RWPE2 (cell line): ENCODE measurements at regions not wholly inside any gene's neighbourhood (a gene's known extent, or its start where the extent isn't known, plus 50 kb on each side); places are given as distances from the start of the nearest gene placed in this dataset.

Experiments
- ATAC-seq: fragments of 200-7000 bp; cut with Tn5 transposase; 3 replicates; pipeline ENCODE4 v1.9.1; 2021; ENCODE audit warnings: low read depth
- DNase-seq: peaks from one replicate; pipeline ENCODE4 v3.0.0-alpha.2; 2020; ENCODE audit warnings: low spot score
- H3K27ac ChIP-seq: fragments of 450-650 bp; 2 replicates; pipeline ENCODE4 v1.5.1; 2017; ENCODE audit warnings: mild to moderate bottlenecking; ENCODE audit not compliant: poor library complexity, severe bottlenecking
- H3K27me3 ChIP-seq: fragments of 250-450 bp; sonication (Bioruptor Pico); 2 replicates; pipeline ENCODE4 v1.5.1; 2021; ENCODE audit warnings: mild to moderate bottlenecking, moderate library complexity; ENCODE audit not compliant: insufficient read depth, poor library complexity, severe bottlenecking
- H3K36me3 ChIP-seq: fragments of 250-450 bp; sonication (Bioruptor Pico); 2 replicates; pipeline ENCODE4 v1.5.1; 2020; ENCODE audit warnings: low read depth, mild to moderate bottlenecking, moderate library complexity
- H3K4me1 ChIP-seq: fragments of 250-450 bp; sonication (Bioruptor Pico); 2 replicates; pipeline ENCODE4 v1.5.1; 2021; ENCODE audit warnings: mild to moderate bottlenecking, moderate library complexity; ENCODE audit not compliant: insufficient read depth, poor library complexity, severe bottlenecking
- H3K4me3 ChIP-seq: fragments of 250-450 bp; sonication (Bioruptor Pico); 2 replicates; pipeline ENCODE4 v1.5.1; 2021; ENCODE audit warnings: mild to moderate bottlenecking, moderate library complexity; ENCODE audit not compliant: severe bottlenecking
- H3K9me3 ChIP-seq: fragments of 250-450 bp; sonication (Bioruptor Pico); 2 replicates; pipeline ENCODE4 v1.5.1; 2021; ENCODE audit warnings: mild to moderate bottlenecking, moderate library complexity; ENCODE audit not compliant: severe bottlenecking
- CTCF ChIP-seq: fragments of 450-650 bp; IDR thresholded peaks from one replicate; pipeline ENCODE4 v1.5.1; 2017; ENCODE audit warnings: mild to moderate bottlenecking, moderate library complexity; ENCODE audit not compliant: poor library complexity, severe bottlenecking

- no peak overlapping the region for H3K4me3 ChIP-seq
- no peak overlapping the region for H3K27ac ChIP-seq
- H3K36me3 ChIP-seq: no peaks in the 10 kb centered on the region
- ATAC-seq (no peak), DNase-seq (no peak)
- no peaks in the 10 kb centered on the region for H3K27me3 ChIP-seq
- no peak for TF ChIP-seq CTCF
- no peaks in the 10 kb centered on the region for H3K9me3 ChIP-seq
- H3K4me1 ChIP-seq: no peaks in the 10 kb centered on the region
Observed at GRCh38 chr1:213397638-213398037, 346.6 kb downstream of the RPS6KC1 start.

DNA sequence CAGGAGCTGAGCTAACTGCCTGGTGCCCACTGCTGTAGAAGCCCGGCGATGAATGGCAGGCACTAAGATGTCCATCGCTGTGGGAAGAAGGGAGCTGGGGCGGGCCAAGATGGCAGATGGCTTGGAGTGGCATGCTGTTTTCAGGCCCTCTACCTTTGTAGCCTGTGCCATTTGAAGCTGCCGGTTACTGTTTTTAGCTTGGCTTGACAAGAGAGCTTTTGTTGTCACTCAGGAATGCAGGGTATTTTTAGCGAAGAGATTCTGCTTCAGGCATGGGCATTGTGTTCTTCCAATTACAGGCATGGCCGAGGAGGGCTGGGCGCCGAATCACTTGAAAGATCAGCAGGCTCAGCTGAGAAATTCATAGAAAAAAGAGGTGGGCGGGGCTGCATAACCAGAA is 348.7 kb downstream of the RPS6KC1 start:
- ATAC-seq (no peak), DNase-seq (no peak)
- H3K4me1 ChIP-seq: no peaks in the 10 kb centered on the region
- no peaks in the 10 kb centered on the region for H3K27me3 ChIP-seq
- H3K27ac ChIP-seq: no peak overlapping the region
- no peak overlapping the region for H3K4me3 ChIP-seq
- no peak for TF ChIP-seq CTCF
- H3K9me3 ChIP-seq: no peaks in the 10 kb centered on the region
- no peaks in the 10 kb centered on the region for H3K36me3 ChIP-seq

DNA sequence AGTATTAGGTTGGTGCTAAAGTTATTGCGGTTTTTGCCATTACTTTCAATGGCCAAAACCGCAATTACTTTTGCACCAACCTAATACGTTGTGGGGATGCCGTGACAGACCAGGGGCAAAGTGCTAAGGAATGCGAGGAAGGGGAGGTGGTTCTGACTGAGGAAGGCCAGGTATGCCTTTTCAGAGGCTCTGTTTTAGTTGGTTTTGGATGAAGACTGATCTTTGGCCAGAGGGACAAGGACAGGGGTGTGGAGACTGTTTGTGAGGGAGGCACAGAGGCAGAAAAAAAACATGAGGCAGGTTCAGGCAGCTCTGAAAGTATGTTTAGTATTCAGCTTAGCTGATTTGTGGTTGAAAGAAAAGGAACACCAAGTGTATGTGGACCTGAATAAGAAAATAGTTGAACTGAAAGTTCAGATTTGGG is 358.2 kb downstream of the RPS6KC1 start:
- no peaks in the 10 kb centered on the region for H3K36me3 ChIP-seq
- no peak for TF ChIP-seq CTCF
- no peaks in the 10 kb centered on the region for H3K9me3 ChIP-seq
- H3K27ac ChIP-seq: no peak overlapping the region
- DNase-seq (no peak), ATAC-seq (no peak)
- no peaks in the 10 kb centered on the region for H3K4me1 ChIP-seq
- H3K27me3 ChIP-seq: no peaks in the 10 kb centered on the region
- H3K4me3 ChIP-seq: no peak overlapping the region

GRCh38 chr1:213409971-213410370 is 358.9 kb downstream of the RPS6KC1 start:
- no peaks in the 10 kb centered on the region for H3K36me3 ChIP-seq
- ATAC-seq (no peak), DNase-seq (no peak)
- H3K4me3 ChIP-seq: no peak overlapping the region
- no peak for TF ChIP-seq CTCF
- H3K27me3 ChIP-seq: no peaks in the 10 kb centered on the region
- no peak overlapping the region for H3K27ac ChIP-seq
- H3K9me3 ChIP-seq: no peaks in the 10 kb centered on the region
- no peaks in the 10 kb centered on the region for H3K4me1 ChIP-seq

- Histone ChIP-seq H3K27ac (no peak overlapping the region), H3K9me3 (no peaks in the 10 kb centered on the region), H3K36me3 (no peaks in the 10 kb centered on the region), H3K27me3 (no peaks in the 10 kb centered on the region), H3K4me1 (no peaks in the 10 kb centered on the region), H3K4me3 (no peak overlapping the region)
- no peak for DNase-seq
- TF ChIP-seq CTCF: no peak
- ATAC-seq: no peak
Observed at GRCh38 chr1:213414346-213414745, 363.3 kb downstream of the RPS6KC1 start.
